Hepatocyte (in vitro differentiated cells): ENCODE measurements at regions not wholly inside any gene's neighbourhood (a gene's known extent, or its start where the extent isn't known, plus 50 kb on each side); places are given as distances from the start of the nearest gene placed in this dataset.

ENCODE experiments used
- DNase-seq: peaks from one replicate; pipeline ENCODE4 v3.0.0-alpha.2; 2016; ENCODE audit warnings: low spot score
- H2AFZ ChIP-seq: fragments of 200-600 bp; sonication (generic); 2 replicates; pipeline ENCODE4 v1.6.0; 2016; ENCODE audit warnings: antibody characterized with exemption, mild to moderate bottlenecking
- H3K27ac ChIP-seq: fragments of 200-600 bp; sonication (generic); 2 replicates; pipeline ENCODE4 v1.5.1; 2016; ENCODE audit warnings: mild to moderate bottlenecking
- H3K27me3 ChIP-seq: fragments of 200-600 bp; sonication (generic); 2 replicates; pipeline ENCODE4 v1.6.1; 2016
- H3K36me3 ChIP-seq: fragments of 200-600 bp; sonication (generic); replicated peaks from 2 replicates; pipeline ENCODE4 v1.5.1; 2016; ENCODE audit warnings: low read depth; ENCODE audit not compliant: insufficient read depth
- H3K4me1 ChIP-seq: fragments of 200-600 bp; sonication (generic); 2 replicates; pipeline ENCODE4 v1.5.1; 2016; ENCODE audit warnings: mild to moderate bottlenecking, moderate library complexity; ENCODE audit not compliant: insufficient read depth
- H3K4me2 ChIP-seq: fragments of 200-600 bp; sonication (generic); 2 replicates; pipeline ENCODE4 v1.6.0; 2016
- H3K4me3 ChIP-seq: fragments of 200-600 bp; sonication (generic); 2 replicates; pipeline ENCODE4 v1.5.1; 2016; ENCODE audit warnings: mild to moderate bottlenecking
- H3K79me2 ChIP-seq: fragments of 200-600 bp; sonication (generic); 2 replicates; pipeline ENCODE4 v1.6.0; 2017; ENCODE audit warnings: mild to moderate bottlenecking
- H3K9me2 ChIP-seq: fragments of 200-600 bp; sonication (generic); replicated peaks from 2 replicates; pipeline ENCODE4 v1.6.0; 2017; ENCODE audit warnings: mild to moderate bottlenecking; ENCODE audit not compliant: insufficient read depth
- H3K9me3 ChIP-seq: fragments of 200-600 bp; sonication (generic); 2 replicates; pipeline ENCODE4 v1.5.1; 2016; ENCODE audit warnings: low read depth, mild to moderate bottlenecking
- H4K20me1 ChIP-seq: fragments of 200-600 bp; sonication (generic); 2 replicates; pipeline ENCODE4 v1.6.0; 2016; ENCODE audit warnings: mild to moderate bottlenecking; ENCODE audit not compliant: insufficient read depth, poor library complexity, severe bottlenecking
- EZH2 ChIP-seq: fragments of 200-600 bp; sonication (generic); IDR thresholded peaks from 2 replicates; pipeline ENCODE4 v1.6.1; 2016; ENCODE audit warnings: antibody characterized with exemption, mild to moderate bottlenecking, borderline replicate concordance
- EZH2phosphoT487 ChIP-seq: fragments of 200-600 bp; sonication (generic); IDR thresholded peaks from one replicate; pipeline ENCODE4 v1.6.1; 2018; ENCODE audit warnings: antibody characterized with exemption, mild to moderate bottlenecking, low read depth, moderate library complexity; ENCODE audit not compliant: unreplicated experiment, severe bottlenecking
- WGBS: methylation state at CpG from one replicate; pipeline ENCODE4 v1.1.6; 2016; ENCODE audit warnings: low lambda C conversion rate; ENCODE audit errors: missing lambda C conversion rate; 5-methylcytosine and 5-hydroxymethylcytosine counted together
- TF ChIP-seq, protein P1 (sequence below): fragments of 200-600 bp; sonication (generic); IDR thresholded peaks from 2 replicates; pipeline ENCODE4 v1.5.1; 2016; ENCODE audit warnings: antibody characterized with exemption, mild to moderate bottlenecking; ENCODE audit not compliant: poor library complexity

DNA sequence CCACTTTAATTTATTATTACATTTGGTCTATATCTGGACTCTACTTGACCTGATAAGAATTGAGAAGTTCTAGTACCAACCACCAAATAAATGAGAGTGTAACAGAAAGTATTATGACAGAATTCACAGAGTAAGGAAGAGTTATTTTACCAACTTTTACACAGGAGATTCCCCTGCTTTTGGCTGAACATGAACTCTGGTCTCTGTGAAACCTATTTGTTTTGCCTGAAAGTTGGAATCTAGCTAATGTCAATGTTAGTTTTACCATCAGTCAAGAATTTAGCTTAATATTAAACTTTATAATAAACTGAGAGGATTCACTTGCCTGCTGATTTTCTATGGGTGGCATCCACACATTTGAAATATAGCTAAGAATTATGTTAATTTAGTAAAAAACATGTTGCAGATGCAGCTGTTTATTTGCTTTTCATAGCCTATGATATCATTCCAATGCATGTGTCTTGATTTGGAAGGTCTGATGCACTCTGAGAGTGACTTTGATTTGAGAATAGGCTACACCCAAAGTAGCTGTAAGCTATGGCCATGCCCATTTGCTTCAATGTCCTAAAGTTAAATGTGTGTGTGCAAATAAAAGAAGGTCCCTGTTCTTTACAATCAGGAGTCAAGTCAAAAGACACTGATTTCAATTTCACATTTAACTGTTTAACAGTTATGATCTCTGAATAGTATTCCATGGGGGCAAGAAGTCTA, 150.9 kb upstream of the RASGEF1B start:
- Histone ChIP-seq H3K36me3 (no peaks in the 10 kb centered on the region), H3K4me1 (no peaks in the 10 kb centered on the region), H2AFZ (no peak overlapping the region), H3K4me3 (no peak overlapping the region), H3K79me2 (no peaks in the 10 kb centered on the region), H4K20me1 (no peaks in the 10 kb centered on the region), H3K9me3 (no peaks in the 10 kb centered on the region), H3K27ac (no peak overlapping the region), H3K9me2 (no peaks in the 10 kb centered on the region), H3K4me2 (no peak overlapping the region), H3K27me3 (no peaks in the 10 kb centered on the region)
- no peak for TF ChIP-seq EZH2phosphoT487
- DNase-seq = no peak

DNA sequence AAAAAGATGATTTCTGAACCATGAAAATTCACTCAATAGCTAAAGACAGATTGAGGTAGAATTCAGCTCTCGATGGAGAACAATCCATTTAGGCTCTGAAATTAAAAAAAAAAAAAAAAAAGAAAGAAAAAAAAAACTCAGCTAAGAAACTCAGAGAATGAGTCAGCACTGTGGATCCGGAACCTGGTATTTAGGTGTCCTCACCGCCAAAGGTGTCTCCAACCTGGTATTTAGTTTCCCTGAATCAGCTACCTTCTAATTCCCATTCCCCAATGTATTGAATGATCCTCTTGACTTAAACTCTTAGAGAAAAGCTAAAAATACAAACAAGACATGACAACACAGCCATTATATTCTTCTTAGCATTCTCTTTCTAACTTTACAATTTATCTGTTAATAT, 150.3 kb upstream of the RASGEF1B start:
- Histone ChIP-seq H3K27me3 (no peaks in the 10 kb centered on the region), H2AFZ (no peak overlapping the region), H3K27ac (no peak overlapping the region), H3K4me3 (no peak overlapping the region), H3K9me3 (no peaks in the 10 kb centered on the region), H3K4me1 (no peaks in the 10 kb centered on the region), H3K79me2 (no peaks in the 10 kb centered on the region), H3K9me2 (no peaks in the 10 kb centered on the region), H3K36me3 (no peaks in the 10 kb centered on the region), H3K4me2 (no peak overlapping the region), H4K20me1 (no peaks in the 10 kb centered on the region)
- 57% methylated on average over 3 of the region's 3 CpGs for WGBS
- no peak for DNase-seq
- TF ChIP-seq, protein P1, sequence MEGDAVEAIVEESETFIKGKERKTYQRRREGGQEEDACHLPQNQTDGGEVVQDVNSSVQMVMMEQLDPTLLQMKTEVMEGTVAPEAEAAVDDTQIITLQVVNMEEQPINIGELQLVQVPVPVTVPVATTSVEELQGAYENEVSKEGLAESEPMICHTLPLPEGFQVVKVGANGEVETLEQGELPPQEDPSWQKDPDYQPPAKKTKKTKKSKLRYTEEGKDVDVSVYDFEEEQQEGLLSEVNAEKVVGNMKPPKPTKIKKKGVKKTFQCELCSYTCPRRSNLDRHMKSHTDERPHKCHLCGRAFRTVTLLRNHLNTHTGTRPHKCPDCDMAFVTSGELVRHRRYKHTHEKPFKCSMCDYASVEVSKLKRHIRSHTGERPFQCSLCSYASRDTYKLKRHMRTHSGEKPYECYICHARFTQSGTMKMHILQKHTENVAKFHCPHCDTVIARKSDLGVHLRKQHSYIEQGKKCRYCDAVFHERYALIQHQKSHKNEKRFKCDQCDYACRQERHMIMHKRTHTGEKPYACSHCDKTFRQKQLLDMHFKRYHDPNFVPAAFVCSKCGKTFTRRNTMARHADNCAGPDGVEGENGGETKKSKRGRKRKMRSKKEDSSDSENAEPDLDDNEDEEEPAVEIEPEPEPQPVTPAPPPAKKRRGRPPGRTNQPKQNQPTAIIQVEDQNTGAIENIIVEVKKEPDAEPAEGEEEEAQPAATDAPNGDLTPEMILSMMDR = no peak
- TF ChIP-seq EZH2phosphoT487 (no peak), EZH2 (no peak)

- Histone ChIP-seq H2AFZ (no peak overlapping the region), H3K4me1 (no peaks in the 10 kb centered on the region), H3K4me2 (no peak overlapping the region), H4K20me1 (no peaks in the 10 kb centered on the region), H3K27me3 (no peaks in the 10 kb centered on the region), H3K79me2 (no peaks in the 10 kb centered on the region), H3K9me3 (no peaks in the 10 kb centered on the region), H3K36me3 (no peaks in the 10 kb centered on the region), H3K9me2 (no peaks in the 10 kb centered on the region), H3K4me3 (no peak overlapping the region), H3K27ac (no peak overlapping the region)
- 48% methylated on average over 2 of the region's 2 CpGs for WGBS
- TF ChIP-seq EZH2phosphoT487 = no peak
- TF ChIP-seq EZH2 = no peak
- TF ChIP-seq, protein P1 = no peak
- no peak for DNase-seq
These were observed 149.8 kb upstream of the RASGEF1B start for GRCh38 chr4:81621490-81621889.

DNA sequence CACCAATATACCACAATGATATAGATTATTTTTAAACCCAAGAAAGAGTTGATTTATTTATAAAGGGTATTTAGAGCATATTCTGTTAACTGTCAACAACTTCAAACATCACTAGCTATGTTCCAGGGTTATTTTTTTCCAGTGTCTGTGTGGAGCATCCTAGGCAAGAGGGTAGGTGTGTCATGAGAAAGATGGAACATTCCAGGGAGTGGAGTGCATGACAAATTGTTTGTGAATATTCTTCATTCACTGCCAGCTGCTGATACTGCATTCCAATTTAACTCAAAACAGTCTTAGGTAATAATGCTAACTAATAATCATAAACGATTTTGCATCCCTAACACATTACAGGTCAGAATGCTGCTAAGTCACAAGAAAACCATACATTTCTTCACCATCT, 148.7 kb upstream of the RASGEF1B start:
- Histone ChIP-seq H3K36me3 (no peaks in the 10 kb centered on the region), H3K4me1 (no peaks in the 10 kb centered on the region), H3K27ac (no peak overlapping the region), H3K4me3 (no peak overlapping the region), H3K4me2 (no peak overlapping the region), H3K79me2 (no peaks in the 10 kb centered on the region), H4K20me1 (no peaks in the 10 kb centered on the region), H3K9me3 (no peaks in the 10 kb centered on the region), H3K27me3 (no peaks in the 10 kb centered on the region), H2AFZ (no peak overlapping the region), H3K9me2 (no peaks in the 10 kb centered on the region)
- TF ChIP-seq EZH2 (no peak), EZH2phosphoT487 (no peak)
- TF ChIP-seq, protein P1 = no peak
- WGBS = 81% methylated on average over 1 of the region's 1 CpG
- DNase-seq = no peak
